Calu3 (cell line): ENCODE measurements at regions not wholly inside any gene's neighbourhood (a gene's known extent, or its start where the extent isn't known, plus 50 kb on each side); places are given as distances from the start of the nearest gene placed in this dataset.

Source experiments
- BruUV-seq: library from RNA; stranded (reverse); fragments of 400-500 nt; replicated peaks from 2 replicates; lab custom pipeline; 2021; lab: Mats Ljungman, UMichigan
- CTCF ChIA-PET: fragments of 300-600 bp; sonication (Branson Sonifier 250); formaldehyde crosslinking; loops from one replicate; lab custom pipeline; 2022; ENCODE audit warnings: antibody characterized with exemption; lab: Charles Lee
- DNase-seq: peaks from one replicate; pipeline ENCODE4 v3.0.0; 2022
- H3K27ac Mint-ChIP-seq: one replicate; pipeline ENCODE4 v1.8.0; 2022; ENCODE audit warnings: mixed read lengths; ENCODE audit not compliant: unreplicated experiment
- H3K27me3 Mint-ChIP-seq: one replicate; pipeline ENCODE4 v1.8.0; 2022; ENCODE audit warnings: mixed read lengths; ENCODE audit not compliant: unreplicated experiment
- H3K36me3 Mint-ChIP-seq: one replicate; pipeline ENCODE4 v1.8.0; 2022; ENCODE audit warnings: mild to moderate bottlenecking, moderate library complexity, mixed read lengths; ENCODE audit not compliant: insufficient read depth, unreplicated experiment
- H3K4me1 Mint-ChIP-seq: one replicate; pipeline ENCODE4 v1.8.0; 2022; ENCODE audit warnings: mild to moderate bottlenecking, low read depth, mixed read lengths; ENCODE audit not compliant: unreplicated experiment
- H3K4me3 Mint-ChIP-seq: one replicate; pipeline ENCODE4 v1.8.0; 2022; ENCODE audit warnings: mild to moderate bottlenecking, low read depth, moderate library complexity, mixed read lengths; ENCODE audit not compliant: unreplicated experiment
- H3K9me3 Mint-ChIP-seq: one replicate; pipeline ENCODE4 v1.8.0; 2022; ENCODE audit warnings: low read depth, mixed read lengths; ENCODE audit not compliant: unreplicated experiment
- CTCF ChIP-seq: fragments of 200-600 bp; IDR thresholded peaks from one replicate; pipeline ENCODE4 v1.8.0; 2022; ENCODE audit warnings: antibody characterized with exemption; ENCODE audit not compliant: unreplicated experiment
- intact Hi-C: fragments of 100-400 bp; cut with micrococcal nuclease; formaldehyde crosslinking; loops from one replicate; pipeline ENCODE4 v1.10.0; 2022; ENCODE audit not compliant: unreplicated experiment

GRCh38 chr13:80571346-80572307 lies 230.7 kb upstream of the SPRY2 start:
- intact Hi-C loops = no loop called here
- H3K27me3 Mint-ChIP-seq = no peaks in the 10 kb centered on the region
- CTCF ChIA-PET = no interaction called here
- no peak overlapping the region for H3K27ac Mint-ChIP-seq
- no peaks in the 10 kb centered on the region for H3K36me3 Mint-ChIP-seq
- no peaks in the 10 kb centered on the region for H3K4me1 Mint-ChIP-seq
- H3K9me3 Mint-ChIP-seq = no peaks in the 10 kb centered on the region
- no TSS peak for BruUV-seq
- DNase-seq = no peak
- no peak for TF ChIP-seq CTCF
- H3K4me3 Mint-ChIP-seq = no peak overlapping the region

DNA sequence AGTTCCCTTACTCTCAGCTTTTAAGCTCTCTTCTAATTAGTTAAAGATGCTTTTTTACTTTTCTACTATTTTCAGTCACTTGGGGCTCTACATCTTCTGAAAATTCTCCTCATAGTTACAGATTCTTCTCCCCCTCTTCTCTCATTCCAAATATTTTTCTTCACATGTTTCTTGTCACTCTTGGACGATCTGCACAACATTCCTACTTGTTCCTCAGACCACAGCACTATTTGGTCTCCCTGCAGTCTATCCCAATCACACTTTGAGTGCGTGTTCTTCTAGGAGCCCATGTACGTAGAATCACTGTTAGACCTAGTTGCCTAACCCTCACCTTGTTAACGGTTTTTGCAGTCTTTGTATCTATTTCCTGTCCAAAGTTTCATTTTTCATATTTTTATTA lies 222.5 kb upstream of the SPRY2 start:
- BruUV-seq = no TSS peak
- intact Hi-C loops = no loop called here
- Mint-ChIP-seq H3K4me3 (no peak overlapping the region), H3K27me3 (no peaks in the 10 kb centered on the region), H3K9me3 (no peaks in the 10 kb centered on the region), H3K27ac (no peak overlapping the region), H3K4me1 (no peaks in the 10 kb centered on the region), H3K36me3 (no peaks in the 10 kb centered on the region)
- no peak for DNase-seq
- TF ChIP-seq CTCF = no peak
- CTCF ChIA-PET = no interaction called here

DNA sequence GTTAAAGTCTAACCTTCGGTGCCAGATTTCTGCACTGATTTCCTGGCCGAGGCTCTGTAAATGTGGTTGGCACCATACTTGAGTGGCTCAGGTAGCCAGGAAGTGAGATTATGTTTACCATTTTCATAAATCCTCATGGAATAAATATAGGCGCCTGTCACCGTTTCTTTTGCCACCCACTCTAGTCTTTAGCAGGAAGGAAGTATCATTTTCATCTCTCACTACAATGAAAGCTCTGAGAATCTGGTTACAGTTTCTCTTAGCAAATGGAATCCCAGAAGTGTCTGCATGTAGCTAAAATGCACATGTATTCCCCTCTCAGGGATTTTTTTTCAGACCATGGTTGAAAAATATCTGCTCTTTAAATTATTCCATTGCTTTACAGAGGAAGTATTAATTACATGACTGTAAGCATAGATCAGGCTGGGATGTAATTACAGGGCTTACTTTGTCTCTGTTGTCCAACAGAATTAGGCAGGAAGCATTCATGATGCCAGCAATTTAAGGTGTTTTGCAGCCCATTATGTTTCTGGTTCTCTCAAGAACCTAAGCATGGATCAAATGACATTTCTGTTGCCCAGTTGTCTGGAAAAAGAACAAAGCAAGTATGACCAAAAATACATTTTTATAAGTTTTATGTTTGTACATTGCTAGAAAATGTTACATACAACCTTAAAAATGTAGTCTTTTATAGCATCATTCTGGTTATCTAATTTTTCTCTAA lies 221.7 kb upstream of the SPRY2 start:
- no peaks in the 10 kb centered on the region for H3K36me3 Mint-ChIP-seq
- intact Hi-C loops = no loop called here
- no peaks in the 10 kb centered on the region for H3K27me3 Mint-ChIP-seq
- no peak for DNase-seq
- TF ChIP-seq CTCF = no peak
- CTCF ChIA-PET = no interaction called here
- H3K4me3 Mint-ChIP-seq = no peak overlapping the region
- H3K4me1 Mint-ChIP-seq = no peaks in the 10 kb centered on the region
- H3K9me3 Mint-ChIP-seq = no peaks in the 10 kb centered on the region
- BruUV-seq = no TSS peak
- H3K27ac Mint-ChIP-seq = no peak overlapping the region

DNA sequence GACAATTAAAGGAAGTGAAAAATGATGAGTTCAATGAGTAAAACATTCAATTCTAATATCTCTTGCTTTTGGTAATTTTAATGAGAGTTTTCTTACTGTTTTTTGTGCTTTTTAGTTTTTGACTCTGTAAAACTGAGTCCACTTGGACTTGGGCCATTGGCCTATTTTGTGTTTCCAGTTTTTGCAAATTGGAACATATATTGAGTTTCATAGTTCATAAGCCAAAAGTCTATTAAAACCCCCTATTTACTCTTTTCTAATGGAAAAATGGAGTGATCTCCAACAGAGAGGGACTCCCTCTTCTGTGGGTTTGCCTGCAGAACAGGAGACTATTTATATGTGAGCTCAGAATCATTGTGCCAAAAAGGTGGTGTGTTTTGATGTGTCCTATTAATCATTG lies 219.7 kb upstream of the SPRY2 start:
- Mint-ChIP-seq H3K4me3 (no peak overlapping the region), H3K36me3 (no peaks in the 10 kb centered on the region), H3K27ac (no peak overlapping the region), H3K4me1 (no peaks in the 10 kb centered on the region), H3K9me3 (no peaks in the 10 kb centered on the region), H3K27me3 (no peaks in the 10 kb centered on the region)
- no peak for DNase-seq
- BruUV-seq = no TSS peak
- intact Hi-C loops = no loop called here
- no peak for TF ChIP-seq CTCF
- CTCF ChIA-PET = no interaction called here
